Spleen (tissue), 7 donors: ENCODE measurements at regions not wholly inside any gene's neighbourhood (a gene's known extent, or its start where the extent isn't known, plus 50 kb on each side); places are given as distances from the start of the nearest gene placed in this dataset.

Experiments used
- CTCF ChIP-seq, 11 experiments: fragments of 200-600 bp in 7 of 11; fragments of 450-650 bp in 4 of 11; sonication (generic) in 4 of 11; IDR thresholded peaks in 8 of 11; conservative IDR thresholded peaks in 3 of 11; 1 replicate in 7 of 11; 2 replicates in 4 of 11; pipeline versions ENCODE4 v1.4.0 to v1.8.0; 2016 to 2021; ENCODE audit warnings: antibody characterized with exemption in 11 of 11, inconsistent platforms in 4 of 11, mild to moderate bottlenecking in 1 of 11
- POLR2A ChIP-seq, 3 donors: fragments of 450-650 bp; IDR thresholded peaks; one replicate each; pipeline ENCODE4 v1.5.1; 2017; ENCODE audit warnings: antibody characterized with exemption in 3 of 3, mild to moderate bottlenecking in 1 of 3
- POLR2AphosphoS5 ChIP-seq, 3 donors: sonication (generic); formaldehyde crosslinking; IDR thresholded peaks; one replicate each; pipeline ENCODE4 v1.5.1; 2017; ENCODE audit warnings: antibody characterized with exemption in 3 of 3
- donor health status: DM: no; HTN: no; CAD: no; lungs with moderate emphysema.
- donor health status: DM: no; HTN: no; CAD: no.
- donor health status: DM: no; HTN: no; CAD: no.

DNA sequence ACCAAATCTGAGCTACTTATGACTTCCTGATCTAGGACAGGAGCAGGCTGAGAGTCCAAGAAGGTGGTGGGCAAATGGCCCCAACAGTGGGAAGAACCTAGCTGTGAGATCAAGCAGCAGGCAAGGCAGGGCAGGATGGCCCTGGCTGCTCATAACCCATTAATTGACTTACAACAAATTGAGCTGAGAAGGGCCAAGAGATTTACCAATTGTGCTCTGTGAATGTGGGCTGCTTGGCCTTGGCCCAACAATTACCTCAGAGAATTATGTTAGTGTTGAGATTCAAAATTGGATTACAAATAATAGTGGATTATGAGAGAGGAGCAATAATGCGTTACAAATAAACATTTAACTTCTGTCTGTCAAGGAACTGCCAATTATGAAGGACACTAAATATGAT, 956.5 kb downstream of the KCNMA1 start:
- no peak for TF ChIP-seq POLR2A (IDR thresholded peaks at IDR 0.05)
- TF ChIP-seq CTCF (IDR thresholded peaks at IDR 0.05 in 8 of 11, conservative IDR thresholded peaks at IDR 0.05 in 3 of 11) = no peak
- TF ChIP-seq POLR2AphosphoS5 (IDR thresholded peaks at IDR 0.05) = no peak
